K562 (cell line): ENCODE measurements at regions not wholly inside any gene's neighbourhood (a gene's known extent, or its start where the extent isn't known, plus 50 kb on each side); places are given as distances from the start of the nearest gene placed in this dataset.

Experiments used
- ATAC-seq: fragments of 200-7000 bp; cut with Tn5 transposase; 3 replicates; pipeline ENCODE4 v1.9.1; 2020; ENCODE audit warnings: moderate library complexity
- BruUV-seq: library from RNA; stranded (reverse); fragments of 400-500 nt; replicated peaks from 2 replicates; lab custom pipeline; 2021; lab: Mats Ljungman, UMichigan
- CTCF ChIA-PET: fragments of 300-600 bp; formaldehyde crosslinking; extraction: SDS; loops from one replicate; lab custom pipeline; 2021; ENCODE audit warnings: low intra/inter-chr PET ratio; lab: Yijun Ruan, JAX
- POLR2A ChIA-PET: fragments of 300-600, 350-650 bp; sonication (Branson Sonifier 250); formaldehyde crosslinking; extraction: SDS; loops from one replicate; lab custom pipeline; 2021; ENCODE audit warnings: antibody characterized with exemption, inconsistent platforms; lab: Yijun Ruan, JAX
- DNase-seq, 4 experiments: peaks; one replicate each; pipeline versions ENCODE4 v3.0.0 to v3.0.0-alpha.2; 2011 to 2018; ENCODE audit warnings: low spot score in 3 of 4, mixed read lengths in 3 of 4; ENCODE audit errors: extremely low read depth in 1 of 4
- FAIRE-seq: peaks from 2 replicates; lab custom pipeline; 2011; peaks lifted over from hg19 to GRCh38; lab: Jason Lieb, UNC
- H2AFZ ChIP-seq: 2 replicates; pipeline ENCODE4 v1.6.0; 2011; ENCODE audit warnings: low read depth, low read length, control low read depth, inconsistent platforms
- H3K27ac ChIP-seq: fragments of 200-600 bp; 3 replicates; pipeline ENCODE4 v1.8.0; 2011; ENCODE audit warnings: low read depth, mild to moderate bottlenecking, control low read depth, inconsistent platforms, low read length, moderate library complexity, mixed read lengths; ENCODE audit errors: extremely low read depth
- H3K27me3 ChIP-seq, 2 experiments: fragments of 300-600 bp in 1 of 2; 2 replicates in 1 of 2; 3 replicates in 1 of 2; pipeline versions ENCODE4 v1.6.0 to v1.8.0; 2011; ENCODE audit warnings: inconsistent platforms in 2 of 2, low read length in 2 of 2, mild to moderate bottlenecking in 1 of 2, mixed read lengths in 1 of 2, moderate library complexity in 1 of 2; ENCODE audit not compliant: control insufficient read depth in 2 of 2, insufficient read depth in 2 of 2
- H3K36me3 ChIP-seq: fragments of 300-600 bp; 3 replicates; pipeline ENCODE4 v1.8.0; 2011; ENCODE audit warnings: mild to moderate bottlenecking, low read length, inconsistent platforms; ENCODE audit not compliant: control insufficient read depth, insufficient read depth
- H3K4me1 ChIP-seq, 2 experiments: fragments of 200-600 bp in 1 of 2; replicated peaks in 1 of 2; 2 replicates in 1 of 2; 3 replicates in 1 of 2; pipeline versions ENCODE4 v1.5.1 to v1.8.0; 2011; ENCODE audit warnings: inconsistent platforms in 2 of 2, low read length in 2 of 2, mild to moderate bottlenecking in 1 of 2, mixed read lengths in 1 of 2, moderate library complexity in 1 of 2; ENCODE audit not compliant: control insufficient read depth in 2 of 2, insufficient read depth in 2 of 2
- H3K4me2 ChIP-seq: 2 replicates; pipeline ENCODE4 v1.6.1; 2011; ENCODE audit warnings: low read length, control low read depth, inconsistent platforms, mixed read lengths; ENCODE audit not compliant: insufficient read depth
- H3K4me3 ChIP-seq: fragments of 200-600 bp; sonication (generic), shearing (Covaris generic); 2 replicates; pipeline ENCODE4 v1.5.1; 2016; ENCODE audit warnings: control low read depth, inconsistent platforms
- H3K79me2 ChIP-seq: fragments of 200-600 bp; 3 replicates; pipeline ENCODE4 v1.8.0; 2011; ENCODE audit warnings: low read length, inconsistent platforms; ENCODE audit not compliant: control insufficient read depth, insufficient read depth
- H3K9ac ChIP-seq, 2 experiments: 2 replicates each; pipeline versions ENCODE4 v1.6.0 to v1.6.1; 2011; ENCODE audit warnings: low read depth in 2 of 2, low read length in 2 of 2, control low read depth in 1 of 2, inconsistent platforms in 1 of 2, mild to moderate bottlenecking in 1 of 2, mixed read lengths in 1 of 2; ENCODE audit not compliant: insufficient read depth in 1 of 2
- H3K9me1 ChIP-seq: one replicate; pipeline ENCODE4 v1.6.0; 2011; ENCODE audit warnings: inconsistent platforms, mild to moderate bottlenecking, low read length, moderate library complexity; ENCODE audit not compliant: control insufficient read depth, insufficient read depth
- H3K9me3 ChIP-seq: replicated peaks from 2 replicates; pipeline ENCODE4 v1.5.1; 2011; ENCODE audit warnings: low read depth, low read length, inconsistent platforms; ENCODE audit not compliant: control insufficient read depth, insufficient read depth
- H4K20me1 ChIP-seq: replicated peaks from 2 replicates; pipeline ENCODE4 v1.6.1; 2011; ENCODE audit warnings: low read length, inconsistent platforms, mixed read lengths; ENCODE audit not compliant: control insufficient read depth, insufficient read depth
- ARID1B ChIP-seq: fragments of 450-650 bp; IDR thresholded peaks from 2 replicates; pipeline ENCODE4 v1.6.1; 2016; ENCODE audit warnings: antibody characterized with exemption, mild to moderate bottlenecking, inconsistent platforms
- CBX8 ChIP-seq: fragments of 200-600 bp; sonication (generic); IDR thresholded peaks from 2 replicates; pipeline ENCODE4 v1.6.1; 2012; ENCODE audit warnings: borderline replicate concordance, mixed run types, low read depth, mild to moderate bottlenecking, moderate library complexity, mixed read lengths, low read length, control low read depth, inconsistent platforms; ENCODE audit not compliant: poor library complexity, severe bottlenecking; ENCODE audit errors: extremely low read depth
- ELF4 ChIP-seq: fragments of 450-650 bp; formaldehyde crosslinking; IDR thresholded peaks from 2 replicates; pipeline ENCODE4 v1.4.0; 2022; ENCODE audit warnings: missing genetic modification characterization
- HCFC1 ChIP-seq: IDR thresholded peaks from 2 replicates; pipeline ENCODE4 v1.6.1; 2012; ENCODE audit warnings: low read depth, low read length, improper control_type of control experiment
- HDAC1 ChIP-seq, 2 experiments: fragments of 450-650 bp; IDR thresholded peaks; 2 replicates each; pipeline ENCODE4 v1.6.1; 2016 to 2017; ENCODE audit warnings: inconsistent platforms in 1 of 2, mild to moderate bottlenecking in 1 of 2, moderate library complexity in 1 of 2
- HIVEP1 ChIP-seq: fragments of 250-450 bp; sonication (Bioruptor Pico); IDR thresholded peaks from 2 replicates; pipeline ENCODE4 v1.4.0; 2020; ENCODE audit warnings: mild to moderate bottlenecking
- HNRNPH1 ChIP-seq: fragments of 200-400 bp; formaldehyde crosslinking; optimal IDR thresholded peaks from 2 replicates; pipeline ENCODE3; 2017; ENCODE audit warnings: low read depth, mild to moderate bottlenecking, low read length, moderate library complexity
- HNRNPK ChIP-seq: fragments of 200-400 bp; formaldehyde crosslinking; IDR thresholded peaks from one replicate; pipeline ENCODE4 v1.6.1; 2018; ENCODE audit warnings: mild to moderate bottlenecking, low read depth, low read length; ENCODE audit not compliant: poor library complexity, severe bottlenecking
- KLF10 ChIP-seq: fragments of 250-450 bp; sonication (Bioruptor Pico); IDR thresholded peaks from 2 replicates; pipeline ENCODE4 v1.6.1; 2021; ENCODE audit warnings: matching md5 sums
- TAF9B ChIP-seq: fragments of 450-650 bp; IDR thresholded peaks from 2 replicates; pipeline ENCODE4 v1.6.1; 2018; ENCODE audit warnings: mild to moderate bottlenecking; ENCODE audit not compliant: partially characterized antibody
- TBL1XR1 ChIP-seq, 2 experiments: IDR thresholded peaks; 2 replicates each; pipeline ENCODE4 v1.6.1; 2012; ENCODE audit warnings: improper control_type of control experiment in 2 of 2, low read length in 2 of 2, mild to moderate bottlenecking in 1 of 2
- THRB ChIP-seq: fragments of 450-650 bp; formaldehyde crosslinking; conservative IDR thresholded peaks from 2 replicates; pipeline ENCODE4 v1.4.0; 2022; ENCODE audit warnings: mild to moderate bottlenecking, missing genetic modification characterization
- ZBTB49 ChIP-seq: sonication (generic); formaldehyde crosslinking; IDR thresholded peaks from 2 replicates; pipeline ENCODE4 v1.8.0; 2022; ENCODE audit warnings: missing genetic modification reagents, mild to moderate bottlenecking, borderline replicate concordance
- ZNF224 ChIP-seq: sonication (generic); formaldehyde crosslinking; IDR thresholded peaks from 2 replicates; pipeline ENCODE4 v1.8.0; 2022; ENCODE audit warnings: mild to moderate bottlenecking, missing genetic modification reagents
- WGBS: fragments of 100-300 bp; shearing (Covaris generic); methylation state at CpG from one replicate; pipeline ENCODE4 v1.1.6; 2016; ENCODE audit warnings: low coverage, mixed read lengths; ENCODE audit not compliant: insufficient coverage; ENCODE audit errors: missing lambda C conversion rate; 5-methylcytosine and 5-hydroxymethylcytosine counted together
- in situ Hi-C: fragments of 300-500 bp; cut with MboI; formaldehyde crosslinking; loops from 4 replicates; pipeline ENCODE4 v1.15.0; 2018; ENCODE audit warnings: inconsistent platforms, mixed read lengths
- intact Hi-C: fragments of 100-400 bp; cut with micrococcal nuclease; formaldehyde crosslinking; loops from 2 replicates; pipeline ENCODE4 v1.14.2; 2022

GRCh38 chr3:191884132-191884531 is 423.2 kb downstream of the PYDC2 start:
- intact Hi-C loops (no loop called here), in situ Hi-C loops (no loop called here)
- H3K79me2 ChIP-seq = no peaks in the 10 kb centered on the region
- no peaks in the 10 kb centered on the region for H3K36me3 ChIP-seq
- no peaks in the 10 kb centered on the region for H3K4me1 ChIP-seq
- H4K20me1 ChIP-seq = no peaks in the 10 kb centered on the region
- H3K27ac ChIP-seq = no peak overlapping the region
- no peak for DNase-seq
- H3K27me3 ChIP-seq = no peaks in the 10 kb centered on the region
- POLR2A ChIA-PET = no interaction called here
- TF ChIP-seq KLF10 (CRISPR knock-in tag) (no peak), HCFC1 (no peak), HIVEP1 (CRISPR knock-in tag) (no peak), HNRNPK (no peak), HDAC1 (IDR thresholded peaks at IDR 0.05) (no peak)
- FAIRE-seq = no peak
- H2AFZ ChIP-seq = no peak overlapping the region
- H3K9me3 ChIP-seq = no peaks in the 10 kb centered on the region
- H3K9ac ChIP-seq = no peak overlapping the region
- H3K9me1 ChIP-seq = no peaks in the 10 kb centered on the region
- H3K4me2 ChIP-seq = no peak overlapping the region
- CTCF ChIA-PET = no interaction called here
- no TSS peak for BruUV-seq
- no peak for ATAC-seq
- no peak overlapping the region for H3K4me3 ChIP-seq

DNA sequence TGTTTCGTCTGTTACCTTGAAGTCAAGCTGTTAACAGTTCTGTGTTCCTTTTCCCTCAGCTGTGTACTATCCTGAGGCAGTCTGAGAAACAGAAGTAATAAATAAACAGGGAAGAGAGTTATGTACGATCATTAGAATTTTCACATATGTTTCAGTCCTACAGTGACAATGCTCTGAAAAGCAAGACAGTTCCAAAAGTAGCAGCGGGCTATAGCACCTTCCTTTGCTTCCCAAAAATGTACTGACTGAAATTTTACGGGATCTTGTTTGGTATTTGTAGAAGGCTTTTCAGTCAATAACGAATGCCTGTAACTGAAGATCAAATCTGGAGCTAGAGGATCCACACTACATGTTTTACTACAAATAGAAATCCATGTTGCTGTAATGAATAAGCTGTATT is 428.1 kb downstream of the PYDC2 start:
- H3K4me1 ChIP-seq = no peaks in the 10 kb centered on the region
- H3K9ac ChIP-seq = no peak overlapping the region
- H3K4me3 ChIP-seq = no peak overlapping the region
- H2AFZ ChIP-seq = no peak overlapping the region
- no peaks in the 10 kb centered on the region for H3K36me3 ChIP-seq
- no peaks in the 10 kb centered on the region for H3K79me2 ChIP-seq
- FAIRE-seq (no peak), ATAC-seq (no peak), DNase-seq (no peak)
- no peaks in the 10 kb centered on the region for H3K27me3 ChIP-seq
- in situ Hi-C loops = no loop called here
- POLR2A ChIA-PET = no interaction called here
- no TSS peak for BruUV-seq
- no peaks in the 10 kb centered on the region for H3K9me3 ChIP-seq
- CTCF ChIA-PET = no interaction called here
- H3K27ac ChIP-seq = no peak overlapping the region
- no peak overlapping the region for H3K4me2 ChIP-seq
- 2% methylated on average over 5 of the region's 5 CpGs for WGBS
- no peaks in the 10 kb centered on the region for H4K20me1 ChIP-seq
- no peaks in the 10 kb centered on the region for H3K9me1 ChIP-seq
- intact Hi-C loops = no loop called here
- TF ChIP-seq HNRNPH1 (no peak), TAF9B (no peak), THRB (CRISPR knock-in tag) (no peak), HDAC1 (IDR thresholded peaks at IDR 0.05) (no peak), ZNF224 (CRISPR knock-in tag) (no peak), ZBTB49 (CRISPR knock-in tag) (no peak), TBL1XR1 (IDR thresholded peaks at IDR 0.05; ENCODE audit: low read length in 2 of 2) (no peak), ARID1B (no peak), ELF4 (no peak), CBX8 (no peak)
